ENCODE measurements at regions not wholly inside any gene's neighbourhood (a gene's known extent, or its start where the extent isn't known, plus 50 kb on each side); places are given as distances from the start of the nearest gene placed in this dataset.
"Not testable (repeated sequence)": the region's sequence is repeated elsewhere in the genome, so short reads cannot be mapped to it uniquely, and the experiment has no call there.

DNA sequence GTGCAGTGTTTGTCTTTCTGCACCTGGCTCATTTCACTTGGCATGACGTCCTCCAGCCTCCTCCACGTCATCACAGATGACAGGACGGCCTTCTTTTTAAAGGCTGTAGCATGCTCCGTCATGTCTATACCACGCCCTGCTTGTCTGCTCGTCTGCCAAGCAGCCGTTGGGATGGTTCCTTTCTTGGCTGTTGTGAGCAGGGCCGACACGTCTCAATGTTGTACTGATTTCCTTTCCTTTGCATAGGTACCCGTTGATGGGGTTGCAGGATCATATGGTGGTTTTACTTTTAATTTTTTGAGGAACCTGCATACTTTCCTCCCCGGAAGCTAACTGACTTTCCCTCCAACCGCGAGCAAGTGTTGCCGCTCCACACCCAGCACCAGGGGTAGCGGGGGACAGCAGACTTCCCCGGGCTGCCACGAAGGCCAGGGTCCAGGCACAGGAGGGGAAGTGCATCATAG lies 212.2 kb upstream of the ZNF469 start:
- TF ChIP-seq, protein P1, sequence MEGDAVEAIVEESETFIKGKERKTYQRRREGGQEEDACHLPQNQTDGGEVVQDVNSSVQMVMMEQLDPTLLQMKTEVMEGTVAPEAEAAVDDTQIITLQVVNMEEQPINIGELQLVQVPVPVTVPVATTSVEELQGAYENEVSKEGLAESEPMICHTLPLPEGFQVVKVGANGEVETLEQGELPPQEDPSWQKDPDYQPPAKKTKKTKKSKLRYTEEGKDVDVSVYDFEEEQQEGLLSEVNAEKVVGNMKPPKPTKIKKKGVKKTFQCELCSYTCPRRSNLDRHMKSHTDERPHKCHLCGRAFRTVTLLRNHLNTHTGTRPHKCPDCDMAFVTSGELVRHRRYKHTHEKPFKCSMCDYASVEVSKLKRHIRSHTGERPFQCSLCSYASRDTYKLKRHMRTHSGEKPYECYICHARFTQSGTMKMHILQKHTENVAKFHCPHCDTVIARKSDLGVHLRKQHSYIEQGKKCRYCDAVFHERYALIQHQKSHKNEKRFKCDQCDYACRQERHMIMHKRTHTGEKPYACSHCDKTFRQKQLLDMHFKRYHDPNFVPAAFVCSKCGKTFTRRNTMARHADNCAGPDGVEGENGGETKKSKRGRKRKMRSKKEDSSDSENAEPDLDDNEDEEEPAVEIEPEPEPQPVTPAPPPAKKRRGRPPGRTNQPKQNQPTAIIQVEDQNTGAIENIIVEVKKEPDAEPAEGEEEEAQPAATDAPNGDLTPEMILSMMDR (conservative IDR thresholded peaks at IDR 0.05; ENCODE audit: low read depth), result no peak
- no peak overlapping the region for H3K27ac ChIP-seq
- DNase-seq (ENCODE audit: low spot score), result no peak
- CTCF ChIA-PET, result interaction anchor here (0.6 kb wide), 1 partner anchor 875 kb away, joined by 3 read pairs; no protein-coding TSS in a partner anchor
- POLR2A ChIA-PET (ENCODE audit: low non-redundant PET), result no interaction called here

DNA sequence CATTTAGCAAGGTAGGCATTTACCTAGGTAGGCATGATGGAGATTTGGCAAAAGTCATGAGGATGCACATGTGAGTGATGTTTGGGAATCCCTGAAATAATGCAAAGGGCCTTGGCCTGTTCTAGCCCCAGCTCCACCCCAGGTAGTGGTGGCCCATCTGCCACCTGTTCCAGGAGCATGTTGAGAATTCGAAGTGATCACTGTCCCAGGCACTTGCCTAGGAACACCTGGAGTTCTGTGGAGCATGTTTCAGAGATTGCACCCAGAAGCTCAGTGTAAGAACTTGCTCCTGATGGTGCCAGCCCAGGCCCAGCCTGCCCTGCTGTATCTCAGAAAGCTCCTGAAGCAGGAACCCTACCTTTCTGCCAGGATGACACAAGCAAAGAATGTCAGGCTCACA lies 211.6 kb upstream of the ZNF469 start:
- POLR2A ChIA-PET (ENCODE audit: low non-redundant PET); DNase-seq (ENCODE audit: low spot score); H3K27ac ChIP-seq: not testable (repeated sequence)
- CTCF ChIA-PET, result interaction anchor here (0.6 kb wide), 1 partner anchor 875 kb away, joined by 3 read pairs; no protein-coding TSS in a partner anchor

DNA sequence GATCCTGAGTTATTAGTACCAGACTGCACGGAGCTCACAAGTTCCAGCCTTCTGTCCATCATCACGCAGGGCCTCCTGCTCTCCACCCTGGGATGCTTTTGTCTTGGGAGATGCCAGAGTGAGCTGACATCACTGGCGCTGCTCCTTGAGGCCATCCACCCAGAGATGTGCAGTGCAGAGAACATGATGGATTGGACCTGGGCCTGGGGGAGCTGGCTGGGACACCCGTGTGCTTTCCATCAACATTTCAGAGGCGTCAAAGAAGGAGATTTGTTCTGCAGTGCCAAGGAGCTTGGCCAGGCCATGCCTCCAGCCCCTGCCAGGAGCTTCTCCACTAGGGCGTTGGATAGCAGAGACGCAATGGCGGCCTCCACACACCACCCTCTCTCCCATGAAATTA lies 206.6 kb upstream of the ZNF469 start:
- CTCF ChIA-PET; DNase-seq (ENCODE audit: low spot score); POLR2A ChIA-PET (ENCODE audit: low non-redundant PET); H3K27ac ChIP-seq: not testable (repeated sequence)

DNA sequence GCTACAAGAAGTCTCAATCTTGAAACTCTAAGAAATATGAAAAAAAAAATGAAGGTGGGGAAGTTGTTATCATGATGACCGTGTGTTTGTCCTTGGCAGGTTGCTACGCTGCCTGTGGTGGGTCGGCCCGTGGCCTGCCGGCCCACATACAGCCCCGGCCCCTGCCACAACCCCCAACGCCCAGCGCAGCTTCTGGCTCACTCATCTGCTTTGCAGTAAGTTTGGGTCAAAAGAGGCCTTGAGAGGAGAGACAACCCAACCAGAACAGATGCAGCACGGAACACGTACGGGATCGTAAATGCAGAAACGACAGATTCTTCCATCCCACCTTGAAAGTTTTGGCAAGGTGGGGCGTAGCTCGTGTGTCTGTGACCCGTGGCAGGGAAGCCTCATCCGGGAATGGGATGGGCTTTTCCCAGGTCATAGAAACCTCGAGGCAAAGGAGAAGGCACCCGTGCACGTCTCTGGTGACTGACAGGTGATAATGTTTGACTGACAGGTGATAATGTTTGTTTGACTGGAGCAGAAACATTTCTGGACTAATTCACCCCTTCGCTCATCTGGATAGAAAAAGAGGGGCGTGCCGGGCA lies 206.1 kb upstream of the ZNF469 start:
- CTCF ChIA-PET; H3K27ac ChIP-seq; POLR2A ChIA-PET (ENCODE audit: low non-redundant PET); DNase-seq (ENCODE audit: low spot score): not testable (repeated sequence)

DNA sequence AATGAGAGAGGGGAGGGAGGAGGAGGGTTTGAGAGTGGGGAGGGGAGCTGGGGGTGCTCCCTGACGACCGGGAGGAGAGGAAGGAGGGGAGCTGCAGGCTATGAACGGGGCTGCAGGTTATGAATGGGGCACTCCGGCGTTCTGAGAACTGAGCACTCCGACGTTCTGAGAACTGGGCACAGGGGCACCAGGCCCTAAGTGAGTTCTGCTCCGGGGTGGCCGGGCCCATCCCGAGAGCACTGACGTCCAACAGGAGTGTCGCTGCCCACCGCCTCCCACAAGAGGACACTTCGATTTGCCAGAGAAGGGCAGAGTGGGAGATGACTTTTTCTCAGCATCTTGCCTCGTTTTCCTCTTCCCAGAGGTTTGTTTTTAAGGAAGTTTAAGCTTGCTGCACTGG lies 204.5 kb upstream of the ZNF469 start:
- POLR2A ChIA-PET (ENCODE audit: low non-redundant PET); DNase-seq (ENCODE audit: low spot score); CTCF ChIA-PET; H3K27ac ChIP-seq: not testable (repeated sequence)

DNA sequence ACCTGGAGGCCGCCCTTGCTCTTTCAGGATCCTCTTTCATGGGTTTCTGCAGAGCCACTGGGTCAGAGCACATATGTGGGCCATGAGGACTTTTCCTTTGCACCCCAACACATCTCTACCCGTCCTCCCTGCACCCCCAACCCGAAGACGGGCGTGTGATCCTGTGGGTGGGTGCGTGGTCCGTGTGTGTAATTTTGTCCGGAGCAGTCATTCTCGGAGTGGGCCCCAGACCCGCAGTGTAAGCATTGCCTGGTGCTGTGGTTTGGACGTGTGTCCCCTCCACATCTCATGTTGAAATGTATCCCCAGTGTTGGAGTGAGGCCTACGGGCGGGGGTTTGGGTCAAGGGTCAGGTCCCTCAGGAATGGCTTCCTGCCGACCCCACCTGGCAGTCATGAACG lies 203.9 kb upstream of the ZNF469 start:
- CTCF ChIA-PET; H3K27ac ChIP-seq; DNase-seq (ENCODE audit: low spot score); POLR2A ChIA-PET (ENCODE audit: low non-redundant PET): not testable (repeated sequence)

DNA sequence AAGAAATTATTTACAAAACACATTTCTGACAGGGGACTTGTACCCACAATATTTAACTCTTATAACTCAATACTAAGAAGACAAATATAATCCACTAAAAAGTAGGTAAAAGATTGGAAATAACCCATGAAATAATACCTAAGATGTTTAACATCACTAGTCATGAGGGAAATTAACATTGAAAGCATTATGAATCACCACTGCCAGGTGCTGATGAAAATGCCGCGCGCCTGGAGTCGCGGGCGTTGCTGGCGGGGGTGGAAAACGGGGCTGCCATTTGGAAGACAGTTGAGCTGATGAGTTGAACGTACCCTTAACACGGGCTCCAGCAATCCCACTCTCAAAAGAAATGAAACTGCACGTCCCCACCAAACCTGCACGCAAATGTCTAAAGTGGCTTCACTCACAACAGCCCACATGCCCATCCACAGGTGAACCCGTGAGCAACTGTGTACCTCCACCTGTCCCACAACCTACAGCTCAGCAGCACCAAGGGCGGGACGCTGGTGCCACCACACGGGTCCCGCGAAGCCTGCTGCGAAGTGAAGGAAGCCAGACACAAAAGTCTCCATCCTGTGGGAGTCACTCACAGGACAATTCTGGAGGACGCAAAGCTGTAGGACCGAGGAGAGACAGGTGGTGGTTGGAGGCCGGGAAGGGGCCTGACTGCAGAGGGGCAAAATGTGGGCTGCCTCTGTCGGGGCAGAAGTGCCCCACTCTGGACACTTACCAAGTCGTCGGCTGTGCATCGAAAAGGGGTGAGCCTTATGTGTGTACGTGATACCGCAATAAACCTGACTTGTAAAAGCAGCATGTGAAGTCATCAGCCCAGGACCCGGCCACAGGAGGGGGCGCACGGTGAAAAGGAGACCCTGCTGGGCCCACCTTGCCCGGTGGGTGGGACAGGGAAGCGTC lies 199.5 kb upstream of the ZNF469 start:
- POLR2A ChIA-PET (ENCODE audit: low non-redundant PET); H3K27ac ChIP-seq; CTCF ChIA-PET: not testable (repeated sequence)
- DNase-seq (ENCODE audit: low spot score), result peak; percentile 44

DNA sequence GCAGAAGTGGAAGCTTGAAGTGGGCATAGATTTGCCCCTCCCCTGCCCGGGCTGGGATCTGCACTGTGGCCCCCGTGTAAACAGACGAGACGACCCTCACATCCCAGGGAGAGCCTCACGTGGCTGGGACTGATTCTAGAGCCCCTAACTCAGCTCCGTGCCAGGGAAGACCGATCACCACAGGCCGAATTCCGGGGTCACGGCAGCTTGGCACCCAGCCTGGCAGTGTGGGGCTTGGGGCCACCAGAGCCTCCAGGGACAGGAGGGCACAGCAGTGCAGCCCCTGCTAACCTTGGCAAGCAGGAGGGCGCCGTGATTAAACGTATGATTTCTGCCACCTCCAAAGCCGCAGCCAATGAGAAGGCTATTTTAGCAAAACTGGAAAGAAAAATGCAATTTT lies 198.7 kb upstream of the ZNF469 start:
- H3K27ac ChIP-seq; POLR2A ChIA-PET (ENCODE audit: low non-redundant PET); DNase-seq (ENCODE audit: low spot score); CTCF ChIA-PET: not testable (repeated sequence)

DNA sequence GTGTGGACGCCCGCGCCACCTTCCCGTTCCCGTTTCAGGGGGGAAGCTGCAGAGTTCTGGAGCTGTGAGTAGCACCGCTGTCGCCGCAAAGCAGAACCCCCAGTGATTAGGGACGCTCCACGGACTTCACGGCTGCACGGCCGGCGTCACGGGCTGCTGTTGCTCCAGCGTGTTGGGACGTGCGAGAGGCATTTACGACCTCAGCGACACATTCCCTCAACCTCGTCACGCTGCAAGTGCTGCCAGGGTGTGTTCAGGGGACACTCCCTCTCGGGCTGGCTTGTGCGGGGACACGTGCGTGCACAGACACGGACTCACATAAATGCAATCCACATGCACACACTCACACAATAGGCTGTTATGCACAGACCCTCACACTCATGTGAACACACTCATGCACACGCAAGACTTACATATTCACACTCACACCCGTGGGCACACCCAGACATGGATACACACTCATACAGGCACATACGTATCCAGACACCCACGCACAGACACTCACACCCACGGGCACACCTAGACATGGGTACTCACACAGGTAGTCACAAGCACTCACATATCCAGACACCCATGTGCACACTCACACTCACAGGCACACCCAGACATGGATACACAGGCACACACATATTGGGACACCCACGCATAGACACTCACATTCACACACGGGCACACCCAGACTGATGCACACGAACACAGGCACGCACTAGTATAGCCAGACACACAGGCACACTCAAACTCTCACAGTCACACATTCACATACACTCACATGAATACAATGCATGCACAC lies 198.0 kb upstream of the ZNF469 start:
- DNase-seq (ENCODE audit: low spot score); CTCF ChIA-PET; POLR2A ChIA-PET (ENCODE audit: low non-redundant PET); H3K27ac ChIP-seq: not testable (repeated sequence)

DNA sequence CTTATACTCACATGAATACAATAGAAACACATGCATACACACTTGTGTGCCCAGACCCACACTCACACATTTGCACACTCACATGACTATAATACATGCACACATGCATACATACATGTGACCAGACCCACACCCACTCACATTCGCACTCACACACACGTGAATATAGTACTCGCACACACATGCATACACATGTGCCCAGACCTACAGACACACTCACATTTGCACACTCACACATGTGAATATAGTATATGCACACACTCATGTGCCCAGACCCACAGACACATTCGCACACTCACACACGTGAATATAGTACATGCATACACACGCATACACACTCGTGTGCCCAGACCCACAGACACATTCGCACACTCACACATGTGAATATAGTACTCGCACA lies 197.4 kb upstream of the ZNF469 start:
- H3K27ac ChIP-seq; DNase-seq (ENCODE audit: low spot score); POLR2A ChIA-PET (ENCODE audit: low non-redundant PET); CTCF ChIA-PET: not testable (repeated sequence)

DNA sequence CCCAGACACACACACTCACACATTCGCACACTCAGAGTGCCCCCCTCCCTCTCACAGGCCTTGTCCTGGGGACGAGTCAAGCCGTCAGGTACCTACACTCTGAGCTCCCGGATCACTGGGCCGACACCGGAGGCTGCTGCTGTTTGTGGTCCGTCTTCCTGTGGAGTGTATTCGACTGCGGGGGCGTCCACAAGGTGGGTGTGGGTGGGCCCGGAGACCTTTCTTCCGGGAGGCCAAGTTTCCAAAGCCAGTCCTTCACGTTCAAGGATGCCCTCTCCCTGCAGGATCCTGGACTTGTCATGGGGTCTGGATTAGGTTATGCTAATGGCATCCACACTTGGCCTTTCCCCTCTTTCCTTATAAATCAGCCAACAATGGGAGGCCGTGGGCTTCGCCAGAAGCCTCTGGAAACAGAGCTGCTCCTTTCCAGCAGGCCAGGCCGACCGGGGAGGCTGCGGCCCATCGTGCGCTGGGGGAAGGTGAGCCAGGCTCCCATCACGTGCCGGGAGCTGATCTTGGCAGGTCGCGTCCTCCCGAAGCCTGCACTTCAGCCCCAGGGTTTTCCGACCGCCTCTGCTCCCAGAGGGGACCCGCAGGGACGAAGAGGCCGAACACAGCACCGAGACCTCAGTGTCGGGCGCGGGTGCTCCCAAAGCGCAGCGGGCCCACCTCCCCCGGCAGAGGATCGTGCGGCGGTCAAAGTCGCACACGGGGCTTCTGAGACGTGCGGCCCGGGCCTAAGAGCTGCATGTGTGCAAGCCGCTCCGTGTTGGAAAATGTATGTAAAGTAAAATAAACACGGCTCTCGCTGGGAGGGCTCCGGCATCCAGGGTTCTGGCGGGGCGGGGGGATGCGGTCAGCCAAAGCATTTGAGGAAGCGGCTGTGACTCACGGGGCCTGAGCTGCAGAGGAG lies 196.5 kb upstream of the ZNF469 start:
- H3K27ac ChIP-seq; POLR2A ChIA-PET (ENCODE audit: low non-redundant PET); DNase-seq (ENCODE audit: low spot score); CTCF ChIA-PET: not testable (repeated sequence)

DNA sequence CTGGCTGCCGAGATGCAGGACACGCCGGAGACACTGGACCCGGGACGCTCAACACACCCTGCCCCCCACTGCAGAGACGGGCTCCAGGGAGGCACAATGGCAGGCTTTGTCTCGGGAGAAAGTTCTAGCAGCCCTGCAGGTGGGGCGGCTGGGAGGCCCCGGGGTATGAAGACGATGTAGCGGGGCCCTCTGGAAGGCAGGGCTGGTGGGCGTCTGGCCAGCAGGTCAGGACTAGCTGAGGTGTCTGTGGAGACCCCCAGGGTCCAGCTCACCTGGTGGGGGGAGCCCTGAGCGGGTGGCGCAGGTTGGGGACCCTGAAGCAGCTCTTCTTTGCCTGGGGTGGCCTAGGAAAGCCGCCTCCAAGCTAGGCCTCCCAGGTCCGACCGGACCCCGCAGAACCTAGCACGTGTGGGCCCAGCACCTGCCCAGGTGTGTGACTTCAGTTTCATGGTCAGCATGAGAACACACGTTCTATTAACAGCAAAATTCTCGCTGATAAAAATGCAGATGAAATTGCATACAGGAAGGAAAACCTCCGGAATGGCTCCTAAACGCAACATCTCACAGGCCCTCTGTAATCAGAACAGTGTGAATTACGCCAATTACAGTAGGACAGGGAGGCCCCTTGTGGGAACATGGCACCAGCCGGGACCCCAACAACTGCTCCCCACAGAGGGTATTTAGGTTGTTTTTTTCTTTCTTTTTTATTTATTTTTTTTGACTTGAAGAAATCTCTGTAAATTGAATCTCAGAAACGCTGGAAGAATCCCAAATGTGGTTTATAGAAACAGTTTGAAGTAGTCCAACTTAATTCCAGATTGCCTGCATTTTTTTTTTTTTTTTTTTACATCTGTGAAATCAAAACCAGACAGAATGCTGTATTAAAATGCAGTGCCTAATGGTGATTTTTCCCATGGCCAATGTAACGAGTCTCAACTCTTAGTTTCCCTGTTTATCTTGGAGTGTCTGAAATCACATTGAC lies 195.6 kb upstream of the ZNF469 start:
- POLR2A ChIA-PET (ENCODE audit: low non-redundant PET); DNase-seq (ENCODE audit: low spot score); CTCF ChIA-PET; H3K27ac ChIP-seq: not testable (repeated sequence)

DNA sequence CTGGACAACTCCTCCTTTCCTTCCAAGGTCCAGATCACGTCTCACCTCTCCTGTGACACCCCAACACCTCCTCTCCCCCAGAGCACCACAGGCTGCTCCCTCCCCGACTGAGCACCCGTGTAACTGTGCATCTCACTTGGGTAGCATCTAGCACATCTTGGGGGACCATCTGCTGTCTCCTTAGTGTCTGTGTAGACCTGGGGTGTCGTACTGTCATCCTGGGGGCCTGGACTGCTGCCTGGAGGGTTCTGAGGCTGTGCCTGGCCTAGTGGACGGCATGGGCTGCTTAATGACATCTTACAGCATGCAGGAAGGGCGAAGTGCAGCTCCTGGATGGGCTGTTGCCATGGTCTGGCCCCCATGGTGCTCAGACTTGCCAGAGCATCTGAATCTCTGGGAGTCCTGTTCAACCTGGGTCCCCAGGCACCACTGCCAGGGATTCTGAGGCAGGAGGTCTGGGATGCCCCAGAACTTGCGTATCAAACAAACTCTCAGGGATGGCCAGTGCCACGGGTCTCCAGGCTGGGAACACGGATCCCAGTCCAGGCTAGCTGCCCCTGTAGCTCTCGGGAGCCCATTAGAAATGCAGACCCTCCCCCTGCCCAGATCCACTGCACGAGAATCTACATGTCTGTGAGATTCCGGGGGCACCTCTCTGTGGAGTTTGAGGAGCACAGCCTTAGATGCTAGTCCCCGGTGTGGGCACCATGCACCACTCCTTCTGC lies 194.4 kb upstream of the ZNF469 start:
- POLR2A ChIA-PET (ENCODE audit: low non-redundant PET); DNase-seq (ENCODE audit: low spot score); H3K27ac ChIP-seq; CTCF ChIA-PET: not testable (repeated sequence)

DNA sequence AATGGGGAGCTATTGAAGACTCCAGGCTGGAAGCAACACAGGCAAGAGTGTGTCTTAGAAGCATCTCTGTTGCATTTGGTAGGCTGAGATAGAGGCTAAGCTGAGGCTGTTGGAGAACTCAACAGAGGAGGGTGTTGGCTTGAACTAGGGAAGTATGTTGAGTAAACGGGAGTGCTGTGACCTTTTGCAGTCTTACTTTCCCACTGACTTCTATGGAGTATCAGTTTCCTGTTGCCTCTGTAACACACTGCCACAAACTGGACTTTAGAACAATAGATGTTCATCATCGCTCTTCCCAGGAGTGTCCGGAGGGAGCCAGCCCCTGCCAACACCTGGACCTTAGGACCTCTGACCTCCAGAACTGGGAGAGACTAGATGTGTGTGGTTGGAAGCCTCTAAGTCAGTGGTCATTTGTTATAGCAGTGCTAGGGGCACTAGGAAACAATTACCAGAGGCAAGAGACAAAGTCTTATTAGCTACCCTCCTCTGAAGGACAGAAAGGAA lies 192.1 kb upstream of the ZNF469 start:
- DNase-seq (ENCODE audit: low spot score); H3K27ac ChIP-seq; POLR2A ChIA-PET (ENCODE audit: low non-redundant PET); CTCF ChIA-PET: not testable (repeated sequence)

Measured in RWPE1 (cell line).